Muscle of leg (tissue), 3 donors: ENCODE measurements at regions not wholly inside any gene's neighbourhood (a gene's known extent, or its start where the extent isn't known, plus 50 kb on each side); places are given as distances from the start of the nearest gene placed in this dataset.
A peak's percentile ranks its signal among the peaks of the same experiment; 100 is the strongest.
"Not testable (repeated sequence)": the region's sequence is repeated elsewhere in the genome, so short reads cannot be mapped to it uniquely, and the experiment has no call there.

Experiments used
- DNase-seq: peaks from one replicate; pipeline ENCODE4 v3.0.0; 2013
- H3K27ac ChIP-seq: one replicate; pipeline ENCODE4 v1.5.1; 2013; ENCODE audit warnings: mild to moderate bottlenecking, low read length, control low read depth
- H3K27me3 ChIP-seq: one replicate; pipeline ENCODE4 v1.6.1; 2013; ENCODE audit warnings: low read length; ENCODE audit not compliant: control insufficient read depth, insufficient read depth
- H3K36me3 ChIP-seq: one replicate; pipeline ENCODE4 v1.6.1; 2013; ENCODE audit warnings: low read length; ENCODE audit not compliant: control insufficient read depth, insufficient read depth
- H3K4me1 ChIP-seq: one replicate; pipeline ENCODE4 v1.6.1; 2013; ENCODE audit warnings: low read length; ENCODE audit not compliant: control insufficient read depth, insufficient read depth
- H3K4me3 ChIP-seq: one replicate; pipeline ENCODE4 v1.5.1; 2013; ENCODE audit warnings: low read length, control low read depth
- H3K9me3 ChIP-seq: replicated peaks from 2 replicates; pipeline ENCODE4 v1.6.1; 2013; ENCODE audit warnings: low read depth, low read length; ENCODE audit not compliant: control insufficient read depth
- WGBS: methylation state at CpG from one replicate; pipeline ENCODE4 v1.1.5; 2013; ENCODE audit warnings: missing lambda C conversion rate; ENCODE audit not compliant: insufficient coverage; 5-methylcytosine and 5-hydroxymethylcytosine counted together

DNA sequence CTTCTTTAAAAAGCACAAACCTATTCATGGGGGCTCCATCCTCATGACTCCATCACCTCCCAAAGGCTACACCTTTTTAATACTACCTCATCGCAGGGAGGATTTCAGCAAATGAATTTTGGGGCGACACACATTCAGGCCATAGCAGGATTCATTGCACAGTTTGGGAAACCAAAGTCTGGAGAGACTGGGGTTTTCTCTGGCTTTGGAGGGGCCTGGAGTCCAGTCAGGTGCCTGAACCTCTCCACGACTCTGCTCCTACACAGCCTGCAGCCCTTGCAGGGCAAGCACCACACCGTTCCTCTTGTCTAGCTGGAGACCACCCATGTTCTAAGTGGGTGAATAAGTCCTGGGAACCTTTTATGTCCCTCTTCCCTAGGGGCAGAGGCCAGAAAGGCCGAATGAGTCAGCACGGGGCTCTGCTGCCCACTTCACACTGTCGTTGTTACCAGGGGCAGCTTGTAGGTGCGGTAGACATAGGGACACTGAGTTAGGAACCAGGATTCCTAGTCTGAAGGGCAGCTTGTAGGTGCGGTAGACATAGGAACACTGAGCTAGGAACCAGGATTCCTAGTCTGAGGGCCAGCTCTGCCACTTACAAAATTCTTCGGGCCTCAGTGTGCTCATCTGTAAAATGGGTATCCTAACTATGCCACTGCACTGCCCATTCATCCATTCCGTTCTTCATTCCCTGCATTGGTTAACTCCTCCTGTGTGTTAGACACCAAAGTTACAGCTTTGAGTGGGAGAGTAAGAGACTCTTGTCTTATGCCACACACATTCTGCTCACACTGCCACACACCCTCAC, 251.7 kb upstream of the B3GAT1 start:
- H3K4me3 ChIP-seq, result no peak overlapping the region
- no peak for DNase-seq
- WGBS, result 83% methylated on average over 8 of the region's 11 CpGs
- H3K27me3 ChIP-seq, result peaks cover 23% of the 10 kb centered on the region
- no peaks in the 10 kb centered on the region for H3K36me3 ChIP-seq
- H3K27ac ChIP-seq, result no peak overlapping the region
- H3K4me1 ChIP-seq, result peaks cover 4% of the 10 kb centered on the region
- no peaks in the 10 kb centered on the region for H3K9me3 ChIP-seq

DNA sequence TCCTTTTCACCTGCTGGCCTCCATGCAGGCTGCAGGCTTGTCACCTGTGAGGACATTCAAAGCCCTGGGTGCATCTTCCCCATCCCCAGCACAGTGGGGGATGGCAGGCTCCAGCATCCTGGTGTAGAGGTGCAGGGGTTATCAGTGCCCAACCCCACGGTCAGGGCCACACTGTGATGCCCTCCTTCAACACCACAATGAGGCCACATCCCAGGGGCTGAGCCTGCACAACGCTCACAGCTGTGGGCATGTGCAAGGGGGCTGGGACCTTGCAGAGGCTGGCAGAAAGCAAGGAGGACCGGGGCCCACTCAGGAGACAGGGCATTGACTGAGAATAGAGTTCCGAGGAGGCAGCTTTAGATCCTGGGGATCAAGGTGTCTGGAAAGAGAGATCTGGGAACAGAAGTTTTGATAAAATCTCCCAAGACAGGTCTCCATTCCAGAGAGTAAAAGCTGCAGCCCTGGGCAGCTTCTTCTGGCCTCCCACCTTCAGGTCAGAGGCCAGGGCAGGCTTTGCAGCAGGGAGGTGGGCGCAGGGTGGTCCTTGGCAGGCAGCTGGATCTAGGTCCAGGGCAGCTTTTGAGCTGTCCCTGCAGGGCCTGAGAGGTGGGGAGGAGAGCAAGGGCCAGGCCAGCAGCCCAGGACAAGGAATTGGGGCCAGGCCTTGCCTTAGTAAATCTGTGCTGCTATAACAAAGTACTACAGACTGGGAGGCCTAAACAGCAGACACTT, 250.8 kb upstream of the B3GAT1 start:
- Histone ChIP-seq H3K9me3 (no peaks in the 10 kb centered on the region), H3K27me3 (peaks cover 19% of the 10 kb centered on the region), H3K4me1 (peaks cover 4% of the 10 kb centered on the region), H3K36me3 (no peaks in the 10 kb centered on the region), H3K27ac (no peak overlapping the region), H3K4me3 (no peak overlapping the region)
- no peak for DNase-seq
- 86% methylated on average over 2 of the region's 5 CpGs for WGBS

DNA sequence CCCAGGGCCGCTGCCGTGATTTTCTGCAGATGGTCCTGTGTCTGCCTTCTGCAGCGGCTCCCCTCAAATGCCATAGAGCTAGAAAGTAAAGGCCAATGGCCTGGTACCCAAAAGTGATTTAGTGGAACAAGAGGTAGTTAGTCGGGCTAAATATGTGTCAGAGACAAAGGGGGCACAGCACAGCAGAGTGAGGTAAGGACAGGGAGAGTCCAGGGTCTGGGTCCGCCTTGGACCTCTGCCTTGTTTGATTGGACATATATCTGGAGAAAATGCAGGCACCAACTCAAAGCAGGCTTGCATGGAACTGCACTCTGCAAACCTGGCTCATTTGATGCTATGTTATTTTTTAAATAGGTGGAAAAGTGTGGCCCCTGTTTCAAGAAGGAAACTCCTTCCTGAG, 249.6 kb upstream of the B3GAT1 start:
- WGBS, result 82% methylated on average over 5 of the region's 5 CpGs
- no peak for DNase-seq
- Histone ChIP-seq H3K4me1 (peaks cover 4% of the 10 kb centered on the region), H3K36me3 (no peaks in the 10 kb centered on the region), H3K4me3 (no peak overlapping the region), H3K27me3 (peaks cover 13% of the 10 kb centered on the region), H3K27ac (no peak overlapping the region), H3K9me3 (no peaks in the 10 kb centered on the region)

DNA sequence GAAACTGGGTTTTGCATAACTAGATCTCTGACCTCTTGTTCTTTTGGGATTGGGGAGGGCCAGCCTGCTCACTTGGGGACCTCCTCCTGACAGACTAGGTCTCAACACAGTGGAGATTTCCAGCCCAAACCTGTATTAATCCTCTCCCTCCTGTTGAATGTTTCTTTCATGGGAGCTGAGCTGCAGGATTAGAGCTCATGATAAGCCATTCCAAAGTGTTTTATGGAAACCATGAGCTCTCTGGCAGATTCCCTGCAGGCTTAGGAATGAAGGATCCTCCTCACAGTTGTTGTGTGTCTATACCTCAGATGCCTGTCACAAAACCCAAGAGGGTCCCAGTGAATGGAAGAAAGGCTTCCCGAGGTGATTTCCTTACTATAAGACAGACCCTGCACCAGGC, 248.4 kb upstream of the B3GAT1 start:
- DNase-seq, result no peak
- Histone ChIP-seq H3K27ac (no peak overlapping the region), H3K4me1 (peaks cover 8% of the 10 kb centered on the region), H3K27me3 (peaks cover 7% of the 10 kb centered on the region), H3K36me3 (no peaks in the 10 kb centered on the region), H3K9me3 (no peaks in the 10 kb centered on the region), H3K4me3 (no peak overlapping the region)
- no CpG with 5 or more reads among the region's 1 CpG for WGBS

DNA sequence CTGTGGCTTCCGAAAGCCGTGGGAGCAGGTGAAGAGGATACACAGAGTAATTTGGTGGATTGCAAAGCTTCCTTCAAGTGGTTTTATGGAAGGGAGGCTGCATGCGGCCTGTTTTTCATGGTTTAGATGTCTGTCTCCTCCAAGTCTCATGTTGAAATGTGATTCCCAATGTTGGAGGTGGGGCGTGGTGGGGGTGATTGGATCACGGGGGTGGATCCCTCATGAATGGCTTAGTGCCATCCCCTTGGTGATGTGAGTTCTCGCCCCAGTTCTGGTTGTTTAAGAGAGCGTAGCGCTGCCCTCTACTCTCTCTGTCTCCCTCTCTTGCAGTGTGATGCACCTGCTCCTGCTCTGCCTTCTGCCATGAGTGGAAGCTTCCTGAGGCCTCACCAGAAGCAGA, 247.8 kb upstream of the B3GAT1 start:
- H3K9me3 ChIP-seq, result no peaks in the 10 kb centered on the region
- H3K4me3 ChIP-seq, result no peak overlapping the region
- peaks cover 7% of the 10 kb centered on the region for H3K27me3 ChIP-seq
- peaks cover 6% of the 10 kb centered on the region for H3K4me1 ChIP-seq
- H3K36me3 ChIP-seq, result no peaks in the 10 kb centered on the region
- no peak overlapping the region for H3K27ac ChIP-seq
- 78% methylated on average over 6 of the region's 8 CpGs for WGBS
- DNase-seq, result no peak

DNA sequence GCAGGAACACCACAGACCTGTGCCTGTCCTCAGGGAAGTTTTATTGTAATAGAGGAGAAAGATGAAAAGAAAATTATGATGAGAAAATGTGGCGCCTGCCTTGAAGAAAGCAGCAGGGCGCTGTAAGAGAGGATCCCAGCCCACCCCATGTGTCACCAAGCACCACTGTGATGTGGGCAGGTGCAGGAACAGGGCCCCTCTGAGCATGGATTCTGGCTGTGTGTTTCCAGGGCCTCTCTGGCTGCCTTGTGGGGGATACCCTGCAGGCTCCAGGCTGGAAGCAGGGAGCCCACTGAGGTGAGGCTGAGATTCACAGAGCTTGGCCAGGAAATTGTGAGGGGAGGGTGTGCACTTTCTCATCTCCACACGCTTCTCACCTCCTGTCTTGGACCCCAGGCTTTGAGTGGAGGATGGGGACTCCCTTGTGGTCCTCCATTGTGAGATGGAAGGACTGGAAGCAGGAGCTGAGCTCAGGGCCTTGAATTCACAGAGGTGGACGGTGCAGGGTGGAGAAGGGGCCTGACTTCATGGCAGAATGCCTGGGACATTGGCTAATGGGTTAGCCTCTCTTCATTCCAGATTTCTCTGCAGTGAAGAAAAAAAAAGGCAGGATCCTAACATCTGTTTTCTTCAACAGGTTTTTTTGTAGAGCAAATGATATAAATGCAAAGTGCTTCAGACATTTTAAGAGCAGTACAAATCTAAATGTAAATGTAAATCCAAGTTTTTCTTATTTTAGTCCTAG, 246.6 kb upstream of the B3GAT1 start:
- Histone ChIP-seq H3K27ac (no peak overlapping the region), H3K4me1 (peaks cover 4% of the 10 kb centered on the region), H3K36me3 (no peaks in the 10 kb centered on the region), H3K9me3 (no peaks in the 10 kb centered on the region), H3K4me3 (no peak overlapping the region), H3K27me3 (peaks cover 7% of the 10 kb centered on the region)
- WGBS, result no CpG with 5 or more reads among the region's 4 CpGs
- DNase-seq, result peak; percentile 57

DNA sequence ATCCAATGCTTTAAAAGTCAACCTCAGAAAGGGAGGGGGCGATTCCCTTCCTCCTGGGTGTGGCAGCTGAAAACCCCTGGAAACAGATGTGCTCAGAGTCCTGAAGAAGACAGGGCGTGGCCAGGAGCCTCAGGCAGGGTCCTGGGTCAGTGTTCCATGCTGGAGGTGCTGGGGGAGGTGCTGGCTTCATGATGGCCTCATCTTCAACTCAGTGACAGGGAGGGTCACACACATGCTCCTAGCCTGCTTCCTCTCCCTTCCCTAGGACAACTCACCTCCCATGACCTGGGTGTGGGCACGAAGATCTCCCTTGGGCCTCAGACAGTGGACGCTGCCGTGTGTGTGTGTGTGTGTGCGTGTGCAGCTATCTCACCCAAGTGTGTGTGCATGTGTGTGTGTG, 245.6 kb upstream of the B3GAT1 start:
- H3K27me3 ChIP-seq, result peaks cover 8% of the 10 kb centered on the region
- 38% methylated on average over 1 of the region's 6 CpGs for WGBS
- H3K4me3 ChIP-seq, result no peak overlapping the region

DNA sequence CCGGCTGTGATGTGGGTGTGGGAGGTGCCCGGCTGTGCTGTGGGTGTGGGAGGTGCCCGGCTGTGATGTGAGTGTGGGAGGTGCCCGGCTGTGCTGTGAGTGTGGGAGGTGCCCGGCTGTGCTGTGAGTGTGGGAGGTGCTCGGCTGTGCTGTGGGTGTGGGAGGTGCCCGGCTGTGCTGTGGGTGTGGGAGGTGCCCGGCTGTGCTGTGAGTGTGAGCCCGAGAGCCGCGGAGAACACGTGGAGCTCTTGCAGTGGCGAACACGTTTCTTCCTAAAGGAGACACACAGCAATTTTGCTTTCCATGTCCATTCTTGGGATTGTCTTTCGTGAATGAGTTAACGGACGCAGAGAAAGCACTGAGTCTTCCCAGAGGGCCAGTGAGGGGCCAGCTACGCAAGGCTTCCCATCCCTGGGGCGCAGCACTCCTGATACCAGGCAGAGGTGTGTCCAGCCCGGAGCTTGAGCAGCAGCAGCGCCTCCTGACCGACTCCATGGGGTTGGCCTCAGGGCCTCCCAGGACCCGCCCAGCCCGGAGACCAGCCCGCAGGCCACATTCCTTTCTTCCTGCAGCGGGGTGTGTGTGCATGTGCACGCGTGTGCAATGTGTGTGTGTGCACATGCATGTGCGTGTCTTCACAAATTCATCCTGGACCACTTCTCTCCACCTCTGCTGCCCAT, 245.0 kb upstream of the B3GAT1 start:
- Histone ChIP-seq H3K4me1 (peaks cover 4% of the 10 kb centered on the region), H3K27me3 (peaks cover 7% of the 10 kb centered on the region), H3K27ac (no peak overlapping the region), H3K36me3 (no peaks in the 10 kb centered on the region), H3K4me3 (no peak overlapping the region), H3K9me3 (no peaks in the 10 kb centered on the region)
- no peak for DNase-seq
- WGBS, result 70% methylated on average over 22 of the region's 29 CpGs

More for the DNA sequence above, 245.6 kb upstream of the B3GAT1 start:
- no peaks in the 10 kb centered on the region for H3K9me3 ChIP-seq
- no peaks in the 10 kb centered on the region for H3K36me3 ChIP-seq
- peaks cover 4% of the 10 kb centered on the region for H3K4me1 ChIP-seq
- no peak overlapping the region for H3K27ac ChIP-seq
- DNase-seq, result no peak

DNA sequence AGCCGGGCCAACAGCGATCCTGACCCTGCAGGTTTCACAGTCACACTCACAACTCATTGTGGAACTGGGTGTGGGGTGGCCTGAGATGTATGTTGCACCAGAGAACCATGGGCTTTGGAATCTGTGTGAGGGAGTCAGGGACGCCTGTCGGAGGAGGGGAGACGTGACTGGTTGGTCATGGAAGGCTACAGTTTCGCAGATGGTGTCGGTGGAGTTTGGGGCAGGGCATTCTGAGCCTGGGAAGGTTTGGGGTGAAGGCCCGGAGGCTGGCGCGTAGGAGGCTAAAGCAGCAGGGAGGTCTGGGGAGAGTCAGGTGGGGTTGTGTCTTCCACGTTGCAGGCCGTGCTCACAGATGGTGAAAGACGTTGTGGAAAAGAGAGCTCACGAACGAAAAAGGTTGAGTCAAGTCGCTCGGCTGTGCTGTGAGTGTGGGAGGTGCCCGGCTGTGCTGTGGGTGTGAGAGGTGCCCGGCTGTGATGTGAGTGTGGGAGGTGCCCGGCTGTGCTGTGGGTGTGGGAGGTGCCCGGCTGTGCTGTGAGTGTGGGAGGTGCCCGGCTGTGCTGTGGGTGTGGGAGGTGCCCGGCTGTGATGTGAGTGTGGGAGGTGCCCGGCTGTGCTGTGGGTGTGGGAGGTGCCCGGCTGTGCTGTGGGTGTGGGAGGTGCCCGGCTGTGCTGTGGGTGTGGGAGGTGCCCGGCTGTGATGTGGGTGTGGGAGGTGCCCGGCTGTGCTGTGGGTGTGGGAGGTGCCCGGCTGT, 244.2 kb upstream of the B3GAT1 start:
- WGBS, result 87% methylated on average over 21 of the region's 29 CpGs
- H3K27ac ChIP-seq, result peak overlapping the region; percentile 20
- H3K36me3 ChIP-seq, H3K4me1 ChIP-seq, H3K4me3 ChIP-seq, H3K27me3 ChIP-seq, H3K9me3 ChIP-seq, DNase-seq: not testable (repeated sequence)
